ENCODE measurements at regions not wholly inside any gene's neighbourhood (a gene's known extent, or its start where the extent isn't known, plus 50 kb on each side); places are given as distances from the start of the nearest gene placed in this dataset.

GRCh38 chr13:42658019-42658418, 84.1 kb downstream of the TNFSF11 start:
- TF ChIP-seq HOXA7 (CRISPR knock-in tag; IDR thresholded peaks at IDR 0.05; ENCODE audit: borderline replicate concordance) (no peak), ZNF341 (tag by site-specific recombination; IDR thresholded peaks at IDR 0.05; ENCODE audit: low read depth) (no peak), CTCF (tag by site-specific recombination; IDR thresholded peaks at IDR 0.05) (no peak), TCF7L2 (IDR thresholded peaks at IDR 0.05; ENCODE audit: borderline replicate concordance, low read depth, low read length) (no peak), ZNF302 (tag by site-specific recombination; IDR thresholded peaks at IDR 0.05; ENCODE audit: low read depth) (no peak), ZFHX2 (tag by site-specific recombination; conservative IDR thresholded peaks at IDR 0.05) (no peak), ZSCAN18 (tag by site-specific recombination; IDR thresholded peaks at IDR 0.05) (no peak)
